NCI-H2107 (cell line): ENCODE measurements at regions not wholly inside any gene's neighbourhood (a gene's known extent, or its start where the extent isn't known, plus 50 kb on each side); places are given as distances from the start of the nearest gene placed in this dataset.
"Not testable (repeated sequence)": the region's sequence is repeated elsewhere in the genome, so short reads cannot be mapped to it uniquely, and the experiment has no call there.

Experiments used
- DNase-seq: peaks from one replicate; lab custom pipeline; 2025; lab: John Stamatoyannopoulos, UW

GRCh38 chr13:70987043-70987442 lies 878.8 kb upstream of the KLHL1 start:
- no peak for DNase-seq

GRCh38 chr13:70985371-70985770 lies 877.1 kb upstream of the KLHL1 start:
- no peak for DNase-seq

- not testable (repeated sequence) for DNase-seq
Observed at GRCh38 chr13:70981219-70981618, 873.0 kb upstream of the KLHL1 start.

DNA sequence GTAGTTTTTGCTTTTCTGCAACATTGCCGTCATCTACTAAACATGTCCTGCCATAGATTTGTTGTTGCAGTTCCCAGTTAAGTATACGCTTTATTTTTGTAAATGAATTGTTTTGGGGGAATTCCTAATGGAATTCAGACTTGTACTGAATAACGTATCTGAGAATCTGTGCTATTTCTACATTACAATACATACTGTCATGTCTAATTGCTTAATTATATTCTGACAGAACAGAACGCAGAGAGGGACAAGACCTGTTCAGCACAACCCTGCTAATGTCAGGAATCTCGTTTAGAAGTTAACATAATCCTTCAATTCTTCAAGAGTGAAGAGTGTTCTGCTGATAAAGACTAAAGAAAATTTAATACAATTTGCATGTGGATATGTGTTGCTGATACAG lies 861.1 kb upstream of the KLHL1 start:
- no peak for DNase-seq

DNA sequence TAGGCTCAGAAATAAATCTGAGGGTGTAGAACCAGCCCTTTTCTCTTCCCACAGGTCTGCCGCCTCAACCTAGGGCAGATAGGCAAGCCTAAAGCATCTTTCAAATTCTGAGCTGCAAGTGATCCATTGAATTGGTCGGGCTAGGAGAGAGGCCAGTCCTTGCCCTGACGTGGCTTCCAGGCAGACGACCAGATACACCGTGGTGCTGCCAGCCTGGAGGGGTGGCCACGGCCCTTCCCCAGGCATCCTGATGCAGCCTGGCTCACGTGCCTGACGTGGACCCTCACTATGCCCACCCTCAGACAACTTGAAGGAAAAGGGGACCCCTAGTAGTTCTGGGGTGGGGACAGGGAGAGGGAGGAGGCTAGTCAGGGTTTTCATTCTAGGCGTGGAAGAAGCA lies 859.3 kb upstream of the KLHL1 start:
- no peak for DNase-seq

GRCh38 chr13:70964874-70965273 lies 856.6 kb upstream of the KLHL1 start:
- no peak for DNase-seq

DNA sequence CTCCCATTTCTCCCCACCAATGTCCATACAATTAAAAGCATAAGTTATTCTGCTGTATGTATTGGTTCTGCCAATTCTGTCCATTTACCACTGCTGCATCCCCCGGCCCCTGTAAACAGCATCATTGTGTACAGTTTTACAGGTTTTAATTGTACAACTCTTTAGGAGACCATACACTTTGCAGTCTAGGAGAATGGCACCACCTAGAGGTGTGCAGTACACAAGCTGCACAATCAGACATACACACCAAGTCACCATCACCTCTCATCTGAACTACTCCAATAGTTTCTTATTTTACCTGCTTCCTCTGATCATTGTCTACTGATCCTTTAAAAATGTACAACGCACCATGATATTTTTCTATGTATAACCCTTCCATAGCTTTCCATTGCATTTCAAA lies 855.9 kb upstream of the KLHL1 start:
- DNase-seq, result no peak

DNA sequence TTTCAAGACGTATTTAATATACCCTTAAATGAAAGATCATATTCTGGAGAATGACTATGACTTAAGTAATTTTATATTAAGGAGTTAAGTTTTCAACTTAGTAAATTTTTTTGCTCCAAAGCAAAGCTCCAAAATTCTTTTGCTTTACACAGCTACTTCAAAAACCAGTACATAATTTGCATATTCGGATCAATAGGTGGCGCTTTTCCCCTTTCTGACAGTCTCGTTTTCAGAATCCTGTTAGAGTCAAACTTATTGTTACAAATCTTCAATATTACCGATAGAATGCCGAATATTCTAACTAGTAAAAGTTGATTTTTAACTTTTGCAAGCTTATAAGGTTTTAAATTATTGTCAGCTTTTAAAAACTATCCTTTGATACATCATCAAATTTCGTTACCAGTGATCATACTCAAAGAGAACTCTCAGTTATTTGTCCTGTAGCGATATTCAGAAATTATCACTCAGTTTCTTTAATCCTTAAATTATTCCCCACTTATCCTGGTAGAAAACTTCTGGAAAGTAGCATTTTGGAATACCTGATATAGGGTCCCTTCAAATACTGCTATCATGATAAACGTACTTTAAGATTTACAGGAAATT lies 852.7 kb upstream of the KLHL1 start:
- no peak for DNase-seq

GRCh38 chr13:70959035-70959775 lies 851.0 kb upstream of the KLHL1 start:
- no peak for DNase-seq

GRCh38 chr13:70955887-70956286 lies 847.6 kb upstream of the KLHL1 start:
- DNase-seq, result no peak

GRCh38 chr13:70950664-70951063 lies 842.4 kb upstream of the KLHL1 start:
- DNase-seq, result no peak

DNA sequence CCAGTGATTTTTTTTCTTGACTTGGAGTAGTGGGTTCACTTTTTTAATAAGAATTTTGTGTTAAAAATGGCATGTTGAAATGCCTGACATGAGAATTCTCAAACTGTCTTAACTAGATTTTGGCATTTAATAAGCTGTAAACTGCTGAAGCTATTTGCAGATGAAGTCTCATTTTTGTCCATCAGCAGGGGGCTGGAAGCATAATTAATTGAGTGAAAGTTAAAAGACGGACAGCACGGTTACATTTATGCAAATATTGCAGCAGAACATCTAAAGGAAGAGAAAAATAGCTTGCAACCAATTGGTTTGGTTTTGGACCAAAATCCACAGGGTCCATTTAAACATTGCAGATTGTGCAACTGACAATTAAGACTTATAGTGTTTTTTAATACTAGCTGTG lies 837.3 kb upstream of the KLHL1 start:
- DNase-seq, result no peak

GRCh38 chr13:70941454-70941853 lies 833.2 kb upstream of the KLHL1 start:
- no peak for DNase-seq

- DNase-seq, result no peak
Observed at GRCh38 chr13:70938462-70938861, 830.2 kb upstream of the KLHL1 start.

- no peak for DNase-seq
Observed at GRCh38 chr13:70932511-70932910, 824.3 kb upstream of the KLHL1 start.

DNA sequence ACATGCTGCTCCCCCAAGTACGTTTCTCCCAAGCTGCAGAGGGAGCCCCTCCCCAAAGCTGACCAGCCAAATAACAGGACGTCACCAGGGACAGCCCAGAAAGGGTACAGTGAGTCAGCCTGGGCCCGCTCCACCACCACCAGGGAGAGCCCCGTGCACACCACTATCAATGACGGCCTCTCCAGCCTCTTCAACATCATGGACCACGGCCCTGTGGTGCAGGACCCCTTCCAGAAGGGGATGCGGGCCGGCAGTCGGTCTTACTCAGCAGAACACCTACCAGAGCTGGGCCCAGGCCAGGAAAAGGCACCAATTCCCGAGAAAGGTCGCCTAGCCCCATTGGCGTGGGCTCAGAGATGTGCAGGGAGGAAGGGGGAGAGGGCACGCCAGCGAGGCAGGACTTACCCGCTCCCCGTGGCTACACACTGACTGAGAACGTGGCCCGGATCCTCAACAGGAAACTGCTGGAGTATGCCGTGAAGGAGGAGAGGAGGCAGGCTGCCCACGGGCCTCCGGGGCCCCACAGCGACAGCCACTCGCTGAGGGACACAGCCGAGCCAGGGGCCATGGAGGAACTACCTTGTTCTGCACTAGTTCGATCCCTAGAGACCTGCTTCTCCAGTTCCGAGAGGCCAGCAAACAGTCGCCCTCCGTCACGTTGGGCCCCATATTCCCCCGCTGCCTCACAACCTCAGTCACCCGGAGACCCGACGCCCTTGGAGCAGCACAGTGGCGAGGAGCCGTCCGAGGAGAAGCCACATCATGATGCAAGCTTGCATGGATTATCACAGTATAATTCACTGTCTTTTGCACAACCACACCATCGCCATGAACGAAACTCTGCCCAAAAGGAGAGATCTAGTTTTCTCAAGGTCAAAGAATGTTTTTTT lies 815.9 kb upstream of the KLHL1 start:
- no peak for DNase-seq

- DNase-seq, result no peak
Observed at GRCh38 chr13:70911286-70911685, 803.0 kb upstream of the KLHL1 start.

- DNase-seq, result no peak
Observed at GRCh38 chr13:70908795-70909194, 800.5 kb upstream of the KLHL1 start.

DNA sequence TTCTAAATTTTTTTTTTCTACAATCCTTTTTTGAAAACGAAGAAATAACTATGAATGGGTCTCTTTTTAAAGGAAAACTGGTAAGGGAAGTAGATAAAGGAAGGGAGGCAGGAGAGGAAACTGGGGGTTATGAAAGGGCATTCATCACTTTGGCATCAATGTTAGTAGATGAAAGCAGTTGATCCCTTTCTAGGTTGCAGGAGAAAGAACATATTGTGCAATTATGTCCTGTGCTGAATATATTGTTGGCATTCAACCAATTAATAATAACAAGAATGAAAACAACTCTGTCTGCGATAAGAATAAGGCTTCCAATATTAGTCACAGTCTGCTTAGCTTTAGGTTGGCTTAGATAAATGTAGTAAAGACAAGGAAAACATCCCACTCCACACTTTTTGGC lies 796.8 kb upstream of the KLHL1 start:
- DNase-seq, result no peak

- DNase-seq, result no peak
Observed at GRCh38 chr13:70896136-70896535, 787.9 kb upstream of the KLHL1 start.

DNA sequence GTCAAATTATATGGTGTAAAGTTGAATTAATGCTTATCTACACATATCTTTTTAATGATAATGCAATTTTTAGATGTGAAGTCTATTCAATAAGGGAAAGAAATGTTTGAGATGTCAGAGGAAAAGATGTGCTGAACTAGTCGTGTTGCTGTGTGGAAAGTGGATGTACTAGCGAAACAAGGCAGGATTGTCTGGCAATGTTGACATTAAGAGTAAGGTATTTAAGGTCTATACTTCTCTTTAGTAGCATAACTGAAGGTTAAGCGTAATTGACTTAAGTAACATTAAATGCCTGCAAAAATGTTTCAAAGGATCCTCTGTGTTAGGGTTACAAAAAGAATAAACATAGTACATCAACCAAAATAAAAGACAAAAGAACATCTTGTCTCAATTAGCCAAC lies 787.3 kb upstream of the KLHL1 start:
- no peak for DNase-seq

GRCh38 chr13:70894258-70894657 lies 786.0 kb upstream of the KLHL1 start:
- DNase-seq, result no peak

- no peak for DNase-seq
Observed at GRCh38 chr13:70893832-70894231, 785.6 kb upstream of the KLHL1 start.
